SK-N-SH (cell line): ENCODE measurements at regions not wholly inside any gene's neighbourhood (a gene's known extent, or its start where the extent isn't known, plus 50 kb on each side); places are given as distances from the start of the nearest gene placed in this dataset.
A peak's percentile ranks its signal among the peaks of the same experiment; 100 is the strongest.

ENCODE experiments used
- CTCF ChIA-PET: fragments of 300-600, 350-600 bp; formaldehyde crosslinking; extraction: SDS; loops from one replicate; lab custom pipeline; 2021; lab: Yijun Ruan, JAX
- POLR2A ChIA-PET: fragments of 350-600 bp; sonication (Branson Sonifier 250); formaldehyde crosslinking; extraction: SDS; loops from one replicate; lab custom pipeline; 2020; ENCODE audit warnings: antibody characterized with exemption, inconsistent platforms; lab: Yijun Ruan, JAX
- DNase-seq: peaks from one replicate; pipeline ENCODE4 v3.0.0; 2012
- H2AFZ ChIP-seq: fragments of 200-600 bp; sonication (generic); 2 replicates; pipeline ENCODE4 v1.8.1; 2016; ENCODE audit warnings: antibody characterized with exemption, mild to moderate bottlenecking, low read depth
- H3F3A ChIP-seq: fragments of 200-600 bp; sonication (generic); replicated peaks from 2 replicates; pipeline ENCODE3; 2016; ENCODE audit warnings: antibody characterized with exemption, mild to moderate bottlenecking; ENCODE audit not compliant: insufficient read depth
- H3K27ac ChIP-seq, 2 experiments: fragments of 200-500 bp in 1 of 2; fragments of 200-600 bp in 1 of 2; sonication (Bioruptor generic) in 1 of 2; sonication (generic), shearing (Covaris generic) in 1 of 2; 2 replicates each; pipeline versions ENCODE4 v1.5.1 to v1.6.1; 2014 to 2016; ENCODE audit warnings: low read depth in 2 of 2, inconsistent platforms in 1 of 2, low read length in 1 of 2, mild to moderate bottlenecking in 1 of 2, mixed read lengths in 1 of 2
- H3K27me3 ChIP-seq: fragments of 200-600 bp; sonication (generic), shearing (Covaris generic); 2 replicates; pipeline ENCODE4 v1.6.1; 2016; ENCODE audit warnings: mixed run types; ENCODE audit not compliant: insufficient read depth
- H3K36me3 ChIP-seq, 2 experiments: fragments of 200-500 bp in 1 of 2; fragments of 200-600 bp in 1 of 2; sonication (Bioruptor generic) in 1 of 2; sonication (generic) in 1 of 2; replicated peaks in 1 of 2; 2 replicates each; pipeline versions ENCODE3 to v1.5.1; 2014 to 2016; ENCODE audit warnings: low read length in 1 of 2, mild to moderate bottlenecking in 1 of 2; ENCODE audit not compliant: insufficient read depth in 2 of 2, control insufficient read depth in 1 of 2
- H3K4me1 ChIP-seq, 2 experiments: fragments of 200-500 bp in 1 of 2; fragments of 200-600 bp in 1 of 2; sonication (Bioruptor generic) in 1 of 2; sonication (generic), shearing (Covaris generic) in 1 of 2; 2 replicates each; pipeline versions ENCODE4 v1.5.1 to v1.6.1; 2014 to 2016; ENCODE audit warnings: low read depth in 1 of 2, low read length in 1 of 2, mixed run types in 1 of 2; ENCODE audit not compliant: insufficient read depth in 2 of 2, control insufficient read depth in 1 of 2
- H3K4me2 ChIP-seq: fragments of 200-600 bp; sonication (generic), shearing (Covaris generic); 2 replicates; pipeline ENCODE4 v1.6.1; 2017; ENCODE audit warnings: mixed run types
- H3K4me3 ChIP-seq, 2 experiments: fragments of 200-500 bp in 1 of 2; fragments of 200-600 bp in 1 of 2; sonication (Bioruptor generic) in 1 of 2; sonication (generic), shearing (Covaris generic) in 1 of 2; 2 replicates each; pipeline versions ENCODE4 v1.5.1 to v1.8.1; 2014 to 2016; ENCODE audit warnings: low read depth in 2 of 2, inconsistent platforms in 1 of 2, low read length in 1 of 2, mild to moderate bottlenecking in 1 of 2, mixed read lengths in 1 of 2, moderate library complexity in 1 of 2
- H3K79me2 ChIP-seq: fragments of 200-600 bp; sonication (generic); 2 replicates; pipeline ENCODE4 v1.8.1; 2017; ENCODE audit warnings: mild to moderate bottlenecking; ENCODE audit not compliant: insufficient read depth
- H3K9ac ChIP-seq: fragments of 200-600 bp; sonication (generic); 2 replicates; pipeline ENCODE4 v1.6.1; 2017; ENCODE audit warnings: mixed run types
- H3K9me2 ChIP-seq: fragments of 200-600 bp; sonication (generic); 2 replicates; pipeline ENCODE4 v1.6.1; 2017; ENCODE audit warnings: mixed run types
- H3K9me3 ChIP-seq: fragments of 200-600 bp; sonication (generic); 2 replicates; pipeline ENCODE4 v1.6.1; 2017; ENCODE audit warnings: mixed run types, mild to moderate bottlenecking, moderate library complexity
- H4K20me1 ChIP-seq: fragments of 200-600 bp; sonication (generic); 2 replicates; pipeline ENCODE4 v1.6.1; 2017; ENCODE audit warnings: mild to moderate bottlenecking, mixed run types; ENCODE audit not compliant: insufficient read depth
- CTCF ChIP-seq: fragments of 200-600 bp; sonication (generic); IDR thresholded peaks from 2 replicates; pipeline ENCODE4 v1.6.1; 2017; ENCODE audit warnings: antibody characterized with exemption, mild to moderate bottlenecking, moderate library complexity
- EP300 ChIP-seq, 2 experiments: IDR thresholded peaks; 2 replicates each; pipeline versions ENCODE4 v1.4.0 to v1.6.1; 2012; ENCODE audit warnings: borderline replicate concordance in 1 of 2, low read depth in 1 of 2, low read length in 1 of 2
- MEF2A ChIP-seq: IDR thresholded peaks from 2 replicates; pipeline ENCODE4 v1.4.0; 2012; ENCODE audit warnings: low read depth, borderline replicate concordance
- MXI1 ChIP-seq: IDR thresholded peaks from 2 replicates; pipeline ENCODE4 v1.6.1; 2012; ENCODE audit warnings: mild to moderate bottlenecking, low read depth, low read length, improper control_type of control experiment
- RCOR1 ChIP-seq: fragments of 150-350 bp; IDR thresholded peaks from 2 replicates; pipeline ENCODE4 v1.6.1; 2017; ENCODE audit warnings: antibody characterized with exemption, low read length
- REST ChIP-seq: IDR thresholded peaks from 2 replicates; pipeline ENCODE4 v1.6.1; 2012; ENCODE audit warnings: mild to moderate bottlenecking, low read depth, low read length, moderate library complexity
- WGBS: methylation state at CpG from one replicate; pipeline ENCODE4 v1.1.6; 2017; ENCODE audit warnings: low lambda C conversion rate; 5-methylcytosine and 5-hydroxymethylcytosine counted together

GRCh38 chr1:25105836-25106235 lies 126.5 kb downstream of the SYF2 start (continued):
- TF ChIP-seq CTCF (no peak), EP300 (IDR thresholded peaks at IDR 0.05; ENCODE audit: borderline replicate concordance in 1 of 2, low read depth in 1 of 2, low read length in 1 of 2) (no peak)

GRCh38 chr1:25104932-25105561 lies 127.3 kb downstream of the SYF2 start:
- Histone ChIP-seq H4K20me1 (no peaks in the 10 kb centered on the region), H3K79me2 (no peaks in the 10 kb centered on the region), H2AFZ (no peak overlapping the region), H3K9me2 (no peaks in the 10 kb centered on the region), H3K4me2 (no peak overlapping the region), H3K27ac (no peak overlapping the region), H3K9me3 (no peaks in the 10 kb centered on the region), H3K4me1 (peaks cover 0 to 16% of the 10 kb centered on the region in 2 experiments; a peak in 1 of 4 replicates), H3F3A (no peaks in the 10 kb centered on the region), H3K4me3 (no peak overlapping the region), H3K27me3 (0 out of 2 replicates have a peak, but pooled peaks cover 19% of the 10 kb centered on the region), H3K36me3 (no peaks in the 10 kb centered on the region), H3K9ac (no peak overlapping the region)
- TF ChIP-seq MEF2A (no peak), REST (peak; percentile 72; the same call in 1 of the 2 replicates)
- WGBS, result 7% methylated on average over 1 of the region's 1 CpG
- POLR2A ChIA-PET, result no interaction called here
- DNase-seq, result no peak
- CTCF ChIA-PET, result interaction anchor here (1.0 to 1.5 kb wide), 3 partner anchors 8 to 274 kb away, joined by 3 to 4 read pairs (median 3); no protein-coding TSS in a partner anchor

GRCh38 chr1:25103164-25103795 lies 129.0 kb downstream of the SYF2 start:
- peaks cover 24% of the 10 kb centered on the region; the same call in 1 of the 2 replicates for H3K27me3 ChIP-seq
- no peaks in the 10 kb centered on the region for H3K9me2 ChIP-seq
- ChIA-PET POLR2A (no interaction called here), CTCF (interaction anchor here (1.2 to 1.5 kb wide), 6 partner anchors 9 to 255 kb away, joined by 3 to 7 read pairs (median 4); no protein-coding TSS in a partner anchor)
- no peaks in the 10 kb centered on the region for H3K36me3 ChIP-seq
- no peak overlapping the region for H3K9ac ChIP-seq
- no peak overlapping the region for H3K4me3 ChIP-seq
- no peak overlapping the region for H2AFZ ChIP-seq
- no peaks in the 10 kb centered on the region for H3K79me2 ChIP-seq
- H3K27ac ChIP-seq, result no peak overlapping the region; a peak in 1 of 4 replicates
- 38% methylated on average over 6 of the region's 10 CpGs for WGBS
- H4K20me1 ChIP-seq, result no peaks in the 10 kb centered on the region
- no peak for TF ChIP-seq REST
- TF ChIP-seq MXI1, result peak; percentile 84
- TF ChIP-seq RCOR1, result peak; percentile 15; the same call in 1 of the 2 replicates
- TF ChIP-seq, all 33 proteins: peak for 2
- Histone ChIP-seq H3K4me2 (no peak overlapping the region), H3K4me1 (peaks cover 0 to 33% of the 10 kb centered on the region in 2 experiments; a peak in 2 of 4 replicates), H3K9me3 (no peaks in the 10 kb centered on the region), H3F3A (no peaks in the 10 kb centered on the region)
- DNase-seq, result peak; percentile 54
